Vagina (tissue), 2 donors: ENCODE measurements at regions not wholly inside any gene's neighbourhood (a gene's known extent, or its start where the extent isn't known, plus 50 kb on each side); places are given as distances from the start of the nearest gene placed in this dataset.

ENCODE experiments used
- POLR2A ChIP-seq, 2 donors: fragments of 450-650 bp; IDR thresholded peaks; one replicate each; pipeline ENCODE4 v1.6.1; 2017; ENCODE audit warnings: antibody characterized with exemption in 2 of 2, mild to moderate bottlenecking in 2 of 2, moderate library complexity in 2 of 2
- TF ChIP-seq, protein P1 (sequence below), 3 experiments: fragments of 450-650 bp in 2 of 3; fragments of 200-600 bp in 1 of 3; sonication (generic) in 1 of 3; IDR thresholded peaks; one replicate each; pipeline ENCODE4 v1.5.1; 2017 to 2019; ENCODE audit warnings: antibody characterized with exemption in 3 of 3, mild to moderate bottlenecking in 2 of 3, moderate library complexity in 2 of 3

DNA sequence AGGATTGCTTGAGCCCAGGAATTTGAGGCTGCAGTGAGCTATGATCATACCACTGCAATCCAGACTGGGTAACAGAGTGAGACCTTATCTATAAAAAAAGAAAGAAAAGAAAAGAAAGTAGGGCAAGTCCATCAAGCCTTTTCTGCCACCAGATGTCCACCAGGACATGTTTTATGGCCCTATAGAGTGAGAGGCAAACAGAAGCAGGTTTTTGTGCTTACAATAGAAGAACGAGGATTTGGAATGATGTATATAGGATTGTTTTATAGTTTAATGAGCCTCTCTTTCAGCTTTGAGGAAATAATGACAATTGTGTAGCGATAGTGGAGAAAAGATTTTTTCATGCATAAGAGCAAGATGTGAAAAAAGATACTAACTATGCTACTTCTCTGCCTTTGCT, 480.5 kb downstream of the KLF12 start:
- TF ChIP-seq, protein P1, sequence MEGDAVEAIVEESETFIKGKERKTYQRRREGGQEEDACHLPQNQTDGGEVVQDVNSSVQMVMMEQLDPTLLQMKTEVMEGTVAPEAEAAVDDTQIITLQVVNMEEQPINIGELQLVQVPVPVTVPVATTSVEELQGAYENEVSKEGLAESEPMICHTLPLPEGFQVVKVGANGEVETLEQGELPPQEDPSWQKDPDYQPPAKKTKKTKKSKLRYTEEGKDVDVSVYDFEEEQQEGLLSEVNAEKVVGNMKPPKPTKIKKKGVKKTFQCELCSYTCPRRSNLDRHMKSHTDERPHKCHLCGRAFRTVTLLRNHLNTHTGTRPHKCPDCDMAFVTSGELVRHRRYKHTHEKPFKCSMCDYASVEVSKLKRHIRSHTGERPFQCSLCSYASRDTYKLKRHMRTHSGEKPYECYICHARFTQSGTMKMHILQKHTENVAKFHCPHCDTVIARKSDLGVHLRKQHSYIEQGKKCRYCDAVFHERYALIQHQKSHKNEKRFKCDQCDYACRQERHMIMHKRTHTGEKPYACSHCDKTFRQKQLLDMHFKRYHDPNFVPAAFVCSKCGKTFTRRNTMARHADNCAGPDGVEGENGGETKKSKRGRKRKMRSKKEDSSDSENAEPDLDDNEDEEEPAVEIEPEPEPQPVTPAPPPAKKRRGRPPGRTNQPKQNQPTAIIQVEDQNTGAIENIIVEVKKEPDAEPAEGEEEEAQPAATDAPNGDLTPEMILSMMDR (IDR thresholded peaks at IDR 0.05): no peak
- no peak for TF ChIP-seq POLR2A (IDR thresholded peaks at IDR 0.05)
